Gastroesophageal sphincter (tissue), 2 donors: ENCODE measurements at regions not wholly inside any gene's neighbourhood (a gene's known extent, or its start where the extent isn't known, plus 50 kb on each side); places are given as distances from the start of the nearest gene placed in this dataset.

Experiments
- EP300 ChIP-seq: sonication (generic); formaldehyde crosslinking; IDR thresholded peaks from one replicate; pipeline ENCODE4 v1.6.1; 2017; ENCODE audit warnings: antibody characterized with exemption, mild to moderate bottlenecking
- POLR2AphosphoS5 ChIP-seq: sonication (generic); formaldehyde crosslinking; IDR thresholded peaks from one replicate; pipeline ENCODE4 v1.6.1; 2017; ENCODE audit warnings: antibody characterized with exemption

DNA sequence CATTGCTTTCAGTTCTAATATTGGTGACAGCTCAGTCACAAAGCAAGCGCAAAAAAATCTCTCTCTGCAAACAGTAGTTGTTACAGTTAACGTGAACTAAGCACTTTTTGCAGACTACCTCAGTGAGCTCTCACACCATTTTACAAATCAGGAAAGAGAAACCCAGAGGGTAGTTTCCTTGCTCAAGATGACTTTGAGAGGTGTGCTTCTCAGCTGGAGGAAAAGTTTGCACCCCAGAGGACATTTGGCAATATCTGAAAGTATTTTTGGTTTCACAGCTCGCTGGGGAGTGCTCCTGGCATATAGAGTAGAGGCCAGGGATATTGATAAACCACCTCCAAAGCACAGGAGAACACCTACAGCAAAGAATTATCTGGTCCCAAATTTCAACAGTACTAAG is 741.1 kb upstream of the EEF2KMT start:
- TF ChIP-seq EP300, result no peak
- TF ChIP-seq POLR2AphosphoS5, result no peak
